Choroid plexus epithelial cell (primary cell): ENCODE measurements at regions not wholly inside any gene's neighbourhood (a gene's known extent, or its start where the extent isn't known, plus 50 kb on each side); places are given as distances from the start of the nearest gene placed in this dataset.

Experiments
- DNase-seq: peaks from one replicate; pipeline ENCODE4 v3.0.0-alpha.2; 2010; ENCODE audit warnings: low read depth
- H3K4me3 ChIP-seq: 2 replicates; pipeline ENCODE4 v1.5.1; 2011; ENCODE audit warnings: low read depth, mild to moderate bottlenecking, control low read depth, low read length, moderate library complexity
- CTCF ChIP-seq: conservative IDR thresholded peaks from 2 replicates; pipeline ENCODE4 v1.5.1; 2011; ENCODE audit warnings: low read depth, mild to moderate bottlenecking, control low read depth, inconsistent platforms, low read length, moderate library complexity

- no peak for DNase-seq
- H3K4me3 ChIP-seq, result no peak overlapping the region
- no peak for TF ChIP-seq CTCF
These were observed 98.0 kb downstream of the CRPPA start for GRCh38 chr7:16323313-16323712.

- no peak for DNase-seq
- no peak overlapping the region for H3K4me3 ChIP-seq
- no peak for TF ChIP-seq CTCF
These were observed 101.2 kb downstream of the CRPPA start for GRCh38 chr7:16320099-16320660.

DNA sequence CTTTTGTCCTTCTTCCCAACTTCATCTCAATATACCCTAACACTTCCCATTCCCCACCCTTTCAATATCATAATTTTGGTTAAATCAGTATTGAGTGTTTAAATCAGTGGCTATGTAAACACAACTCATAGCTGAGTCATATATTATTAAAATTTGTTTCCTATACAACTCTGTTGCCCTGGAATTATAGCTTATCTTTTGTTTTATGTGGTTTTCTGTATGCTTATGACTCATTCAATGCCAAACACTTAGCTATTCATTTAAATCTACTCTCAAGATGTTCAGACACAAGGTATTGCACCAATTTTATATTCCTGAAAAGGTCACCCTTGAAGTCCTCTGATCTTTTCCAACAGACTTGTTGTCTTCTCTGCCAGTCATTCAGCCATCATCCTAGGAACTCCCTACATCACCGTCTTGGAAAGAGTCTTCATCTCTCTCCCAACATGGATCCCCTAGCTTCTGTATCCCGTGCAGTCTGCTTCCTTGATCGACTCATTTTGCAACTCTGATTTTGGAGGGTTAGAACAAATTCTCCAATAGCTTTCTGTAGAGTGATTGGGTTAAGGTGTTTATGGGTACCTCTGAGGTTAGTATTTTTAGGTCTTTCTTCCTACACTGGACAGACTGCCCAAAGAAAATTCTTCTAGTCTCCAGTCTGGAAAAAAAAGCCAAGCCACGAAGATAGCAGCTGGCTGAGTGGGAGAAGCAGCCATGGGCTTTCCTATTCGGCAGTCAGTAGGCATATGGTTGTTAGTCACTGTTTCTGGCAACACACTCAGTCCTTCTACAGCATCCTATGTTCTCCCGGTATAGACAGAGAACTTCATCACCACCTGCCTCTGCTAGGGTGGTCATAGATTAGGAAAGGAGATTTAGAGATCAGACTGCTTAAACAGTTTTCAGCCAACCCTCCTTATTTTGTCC is 102.1 kb downstream of the CRPPA start:
- no peak for TF ChIP-seq CTCF
- no peak overlapping the region for H3K4me3 ChIP-seq
- peak; percentile 49 for DNase-seq

DNA sequence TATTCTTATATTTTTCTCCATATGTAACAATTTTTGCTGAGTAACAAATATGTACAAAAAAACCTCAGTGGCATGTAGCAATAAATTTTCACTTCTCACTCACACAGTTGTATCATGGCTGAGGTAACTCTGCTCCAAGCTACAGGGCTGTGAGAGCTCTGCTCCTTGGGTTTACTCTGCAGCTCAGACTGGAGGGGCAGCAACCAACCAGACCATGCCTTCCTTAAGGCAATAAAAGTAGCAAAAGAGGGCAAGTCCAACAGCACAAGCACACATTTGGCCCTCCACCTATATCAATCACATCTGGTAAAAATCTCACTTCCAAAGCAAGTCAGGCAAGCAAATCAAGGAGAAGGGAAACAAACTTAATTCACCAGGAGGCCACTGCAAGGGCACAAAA is 102.9 kb downstream of the CRPPA start:
- H3K4me3 ChIP-seq, result no peak overlapping the region
- TF ChIP-seq CTCF, result no peak
- no peak for DNase-seq

DNA sequence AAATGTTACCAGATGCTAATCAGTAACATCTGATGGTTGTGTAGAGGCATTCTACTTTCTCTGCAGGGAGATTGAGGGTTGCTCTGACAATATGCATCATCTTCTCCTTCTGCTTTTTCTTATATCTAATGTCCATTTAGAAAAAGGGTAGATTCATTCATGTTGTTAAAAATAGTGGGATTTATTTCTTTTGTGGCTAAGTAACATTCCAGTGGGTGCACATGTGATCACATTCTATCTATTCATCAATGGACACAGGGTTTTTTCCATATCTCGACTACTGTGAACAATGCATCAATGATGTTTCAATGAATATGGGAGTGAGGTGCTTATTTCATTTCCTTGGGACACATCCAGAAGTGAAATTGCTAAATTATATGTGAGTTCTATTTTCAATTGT is 103.9 kb downstream of the CRPPA start:
- no peak for DNase-seq
- TF ChIP-seq CTCF, result no peak
- H3K4me3 ChIP-seq, result no peak overlapping the region

DNA sequence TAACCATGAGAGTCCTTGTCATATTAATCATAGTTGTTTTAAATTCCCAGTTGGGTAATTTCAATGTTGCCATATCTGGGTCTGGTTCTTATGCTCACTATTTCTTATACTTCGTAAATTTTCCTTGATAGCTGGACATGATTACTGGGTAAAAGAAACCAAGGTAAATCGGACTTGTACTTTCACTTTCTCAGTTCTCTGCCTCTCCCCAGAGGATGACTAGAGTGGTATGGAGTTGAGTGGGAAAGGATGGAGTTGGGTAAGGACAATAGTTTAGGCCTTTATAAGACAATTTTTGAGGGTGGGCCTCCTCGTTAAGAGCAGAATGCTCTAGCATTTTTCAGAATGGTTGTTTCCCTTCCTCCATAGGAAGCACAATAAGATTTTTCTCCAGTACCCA is 106.1 kb downstream of the CRPPA start:
- no peak for DNase-seq
- TF ChIP-seq CTCF, result no peak
- no peak overlapping the region for H3K4me3 ChIP-seq
